Stimulated activated naive CD8-positive, alpha-beta T cell treated with anti-CD3 and anti-CD28 coated beads, Interleukin-15, amount 100 ng/mL, for 72 hours (primary cell): ENCODE measurements at regions not wholly inside any gene's neighbourhood (a gene's known extent, or its start where the extent isn't known, plus 50 kb on each side); places are given as distances from the start of the nearest gene placed in this dataset.

Experiments
- ATAC-seq: fragments of 150-1000 bp; cut with Tn5 transposase; 2 replicates; pipeline ENCODE4 v1.10.0; 2021; ENCODE audit warnings: mild to moderate bottlenecking, moderate library complexity
- DNase-seq, 2 donors: peaks; one replicate each; pipeline ENCODE4 v3.0.0; 2021 to 2022
- H3K27ac Mint-ChIP-seq, 2 donors: one replicate each; pipeline ENCODE4 v1.8.0; 2022; ENCODE audit warnings: mild to moderate bottlenecking in 2 of 2, mixed read lengths in 2 of 2, moderate library complexity in 2 of 2
- H3K27me3 Mint-ChIP-seq: one replicate; pipeline ENCODE4 v1.8.0; 2022; ENCODE audit warnings: mixed read lengths
- H3K4me1 Mint-ChIP-seq: one replicate; pipeline ENCODE4 v1.8.0; 2022; ENCODE audit warnings: mild to moderate bottlenecking, mixed read lengths
- H3K4me3 Mint-ChIP-seq, 2 donors: one replicate each; pipeline ENCODE4 v1.8.0; 2022; ENCODE audit warnings: mild to moderate bottlenecking in 2 of 2, mixed read lengths in 2 of 2, moderate library complexity in 1 of 2
- H3K9me3 Mint-ChIP-seq, 2 donors: one replicate each; pipeline ENCODE4 v1.8.0; 2022; ENCODE audit warnings: mixed read lengths in 2 of 2

GRCh38 chr5:2669913-2670312 is 81.6 kb downstream of the IRX2 start:
- DNase-seq: no peak
- ATAC-seq: no peak
- H3K27ac Mint-ChIP-seq: no peak overlapping the region
- H3K9me3 Mint-ChIP-seq: no peaks in the 10 kb centered on the region
- no peaks in the 10 kb centered on the region for H3K27me3 Mint-ChIP-seq
- no peak overlapping the region for H3K4me3 Mint-ChIP-seq
- H3K4me1 Mint-ChIP-seq: no peaks in the 10 kb centered on the region

- no peak overlapping the region for H3K4me3 Mint-ChIP-seq
- no peaks in the 10 kb centered on the region for H3K9me3 Mint-ChIP-seq
- H3K27ac Mint-ChIP-seq: no peak overlapping the region
- H3K4me1 Mint-ChIP-seq: no peaks in the 10 kb centered on the region
- H3K27me3 Mint-ChIP-seq: no peaks in the 10 kb centered on the region
- ATAC-seq (no peak), DNase-seq (no peak)
These were observed 82.2 kb downstream of the IRX2 start for GRCh38 chr5:2669259-2669658.

GRCh38 chr5:2666081-2666480 is 85.4 kb downstream of the IRX2 start:
- DNase-seq (no peak), ATAC-seq (no peak)
- Mint-ChIP-seq H3K4me3 (no peak overlapping the region), H3K27ac (no peak overlapping the region), H3K9me3 (no peaks in the 10 kb centered on the region), H3K4me1 (no peaks in the 10 kb centered on the region), H3K27me3 (peaks cover 11% of the 10 kb centered on the region)

GRCh38 chr5:2663489-2663888 is 88.0 kb downstream of the IRX2 start:
- ATAC-seq: no peak

GRCh38 chr5:2660315-2660714 is 91.2 kb downstream of the IRX2 start:
- no peaks in the 10 kb centered on the region for H3K4me1 Mint-ChIP-seq
- ATAC-seq (no peak), DNase-seq (no peak)
- H3K27ac Mint-ChIP-seq: no peak overlapping the region
- peaks cover 21% of the 10 kb centered on the region for H3K27me3 Mint-ChIP-seq
- no peak overlapping the region for H3K4me3 Mint-ChIP-seq
- H3K9me3 Mint-ChIP-seq: no peaks in the 10 kb centered on the region

More at GRCh38 chr5:2663489-2663888, 88.0 kb downstream of the IRX2 start:
- Mint-ChIP-seq H3K27ac (no peak overlapping the region), H3K9me3 (no peaks in the 10 kb centered on the region), H3K27me3 (peaks cover 16% of the 10 kb centered on the region), H3K4me3 (no peak overlapping the region), H3K4me1 (no peaks in the 10 kb centered on the region)
- DNase-seq: no peak

GRCh38 chr5:2658881-2659470 is 92.5 kb downstream of the IRX2 start:
- H3K4me1 Mint-ChIP-seq: no peaks in the 10 kb centered on the region

GRCh38 chr5:2658447-2658846 is 93.0 kb downstream of the IRX2 start:
- Mint-ChIP-seq H3K4me3 (no peak overlapping the region), H3K27ac (no peak overlapping the region), H3K9me3 (no peaks in the 10 kb centered on the region), H3K27me3 (peaks cover 29% of the 10 kb centered on the region), H3K4me1 (no peaks in the 10 kb centered on the region)
- no peak for ATAC-seq
- DNase-seq: no peak

More at GRCh38 chr5:2658881-2659470, 92.5 kb downstream of the IRX2 start:
- Mint-ChIP-seq H3K27ac (no peak overlapping the region), H3K27me3 (peaks cover 29% of the 10 kb centered on the region), H3K4me3 (no peak overlapping the region), H3K9me3 (no peaks in the 10 kb centered on the region)
- DNase-seq: no peak
- ATAC-seq: no peak

GRCh38 chr5:2657151-2657550 is 94.3 kb downstream of the IRX2 start:
- ATAC-seq (no peak), DNase-seq (no peak)
- H3K4me1 Mint-ChIP-seq: no peaks in the 10 kb centered on the region
- no peaks in the 10 kb centered on the region for H3K9me3 Mint-ChIP-seq
- peaks cover 29% of the 10 kb centered on the region for H3K27me3 Mint-ChIP-seq
- H3K4me3 Mint-ChIP-seq: no peak overlapping the region
- no peak overlapping the region for H3K27ac Mint-ChIP-seq

GRCh38 chr5:2656206-2656605 is 95.3 kb downstream of the IRX2 start:
- Mint-ChIP-seq H3K27me3 (peaks cover 29% of the 10 kb centered on the region), H3K9me3 (no peaks in the 10 kb centered on the region), H3K4me3 (no peak overlapping the region), H3K4me1 (no peaks in the 10 kb centered on the region), H3K27ac (no peak overlapping the region)
- ATAC-seq (no peak), DNase-seq (no peak)

- peaks cover 29% of the 10 kb centered on the region for H3K27me3 Mint-ChIP-seq
- ATAC-seq: no peak
- H3K4me3 Mint-ChIP-seq: no peak overlapping the region
- no peak overlapping the region for H3K27ac Mint-ChIP-seq
- DNase-seq: no peak
- H3K4me1 Mint-ChIP-seq: no peaks in the 10 kb centered on the region
- no peaks in the 10 kb centered on the region for H3K9me3 Mint-ChIP-seq
These were observed 97.5 kb downstream of the IRX2 start for GRCh38 chr5:2653991-2654390.

- no peak for ATAC-seq
- H3K4me1 Mint-ChIP-seq: no peaks in the 10 kb centered on the region
- H3K4me3 Mint-ChIP-seq: no peak overlapping the region
These were observed 100.4 kb downstream of the IRX2 start for GRCh38 chr5:2651116-2651515.

GRCh38 chr5:2642684-2643345 is 108.7 kb downstream of the IRX2 start:
- H3K4me3 Mint-ChIP-seq: no peak overlapping the region
- H3K27me3 Mint-ChIP-seq: no peaks in the 10 kb centered on the region
- no peak overlapping the region for H3K27ac Mint-ChIP-seq
- H3K4me1 Mint-ChIP-seq: no peaks in the 10 kb centered on the region
- ATAC-seq: no peak
- H3K9me3 Mint-ChIP-seq: no peaks in the 10 kb centered on the region
- no peak for DNase-seq

More at GRCh38 chr5:2651116-2651515, 100.4 kb downstream of the IRX2 start:
- no peaks in the 10 kb centered on the region for H3K9me3 Mint-ChIP-seq
- H3K27ac Mint-ChIP-seq: no peak overlapping the region
- H3K27me3 Mint-ChIP-seq: peaks cover 19% of the 10 kb centered on the region
- DNase-seq: no peak

- ATAC-seq (no peak), DNase-seq (no peak)
- Mint-ChIP-seq H3K9me3 (no peaks in the 10 kb centered on the region), H3K4me1 (no peaks in the 10 kb centered on the region), H3K27ac (no peak overlapping the region), H3K27me3 (no peaks in the 10 kb centered on the region), H3K4me3 (no peak overlapping the region)
These were observed 110.8 kb downstream of the IRX2 start for GRCh38 chr5:2640717-2641116.

- Mint-ChIP-seq H3K9me3 (no peaks in the 10 kb centered on the region), H3K4me1 (no peaks in the 10 kb centered on the region), H3K27me3 (no peaks in the 10 kb centered on the region), H3K27ac (no peak overlapping the region), H3K4me3 (no peak overlapping the region)
- no peak for ATAC-seq
- no peak for DNase-seq
These were observed 112.1 kb downstream of the IRX2 start for GRCh38 chr5:2639425-2639824.

- H3K4me3 Mint-ChIP-seq: no peak overlapping the region
- DNase-seq (no peak), ATAC-seq (no peak)
- no peaks in the 10 kb centered on the region for H3K27me3 Mint-ChIP-seq
- H3K9me3 Mint-ChIP-seq: no peaks in the 10 kb centered on the region
- no peaks in the 10 kb centered on the region for H3K4me1 Mint-ChIP-seq
- no peak overlapping the region for H3K27ac Mint-ChIP-seq
These were observed 116.9 kb downstream of the IRX2 start for GRCh38 chr5:2634399-2635176.

GRCh38 chr5:2633992-2634391 is 117.5 kb downstream of the IRX2 start:
- no peaks in the 10 kb centered on the region for H3K27me3 Mint-ChIP-seq
- DNase-seq (no peak), ATAC-seq (no peak)
- H3K27ac Mint-ChIP-seq: no peak overlapping the region
- no peaks in the 10 kb centered on the region for H3K4me1 Mint-ChIP-seq
- H3K9me3 Mint-ChIP-seq: peaks cover 0 to under 1% of the 10 kb centered on the region in 2 donors
- no peak overlapping the region for H3K4me3 Mint-ChIP-seq
